GM13977 (cell line): ENCODE measurements at regions not wholly inside any gene's neighbourhood (a gene's known extent, or its start where the extent isn't known, plus 50 kb on each side); places are given as distances from the start of the nearest gene placed in this dataset.

ENCODE experiments used
- DNase-seq: peaks from one replicate; pipeline ENCODE4 v3.0.0; 2012; ENCODE audit warnings: low spot score
- in situ Hi-C: fragments of 300-500 bp; cut with MboI; formaldehyde crosslinking; loops from one replicate; pipeline ENCODE4 v1.12.0; 2022; ENCODE audit warnings: low sequenced_read_pairs, low pct_unique_long_range_greater_than_20kb, mixed read lengths, inconsistent platforms; ENCODE audit not compliant: unreplicated experiment
- TF ChIP-seq, protein P1 (sequence below): IDR thresholded peaks from 2 replicates; pipeline ENCODE4 v1.5.1; 2012; ENCODE audit warnings: mild to moderate bottlenecking, control low read depth; ENCODE audit not compliant: insufficient read depth; ENCODE audit errors: extremely low read depth, missing control alignments

DNA sequence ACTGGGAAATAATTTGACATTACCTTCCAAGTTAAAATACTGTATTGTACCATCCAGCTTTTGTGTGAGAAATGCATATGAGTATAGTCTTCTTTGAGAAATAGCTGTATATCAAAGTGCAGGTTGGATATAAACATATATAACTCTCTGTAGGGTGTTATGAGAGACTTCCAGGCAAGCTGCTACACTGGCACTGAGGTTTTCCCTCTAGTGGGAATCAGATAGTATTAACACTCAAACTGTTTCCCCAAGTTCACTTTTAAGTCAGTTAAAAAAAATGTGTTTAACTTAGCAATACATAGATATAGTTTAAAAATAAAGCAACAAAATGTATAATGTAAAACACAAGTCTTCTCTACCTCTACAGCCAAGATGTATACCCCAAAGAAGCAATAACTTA, 368.4 kb upstream of the SLC8A1 start:
- in situ Hi-C loops: no loop called here
- DNase-seq: no peak
- TF ChIP-seq, protein P1, sequence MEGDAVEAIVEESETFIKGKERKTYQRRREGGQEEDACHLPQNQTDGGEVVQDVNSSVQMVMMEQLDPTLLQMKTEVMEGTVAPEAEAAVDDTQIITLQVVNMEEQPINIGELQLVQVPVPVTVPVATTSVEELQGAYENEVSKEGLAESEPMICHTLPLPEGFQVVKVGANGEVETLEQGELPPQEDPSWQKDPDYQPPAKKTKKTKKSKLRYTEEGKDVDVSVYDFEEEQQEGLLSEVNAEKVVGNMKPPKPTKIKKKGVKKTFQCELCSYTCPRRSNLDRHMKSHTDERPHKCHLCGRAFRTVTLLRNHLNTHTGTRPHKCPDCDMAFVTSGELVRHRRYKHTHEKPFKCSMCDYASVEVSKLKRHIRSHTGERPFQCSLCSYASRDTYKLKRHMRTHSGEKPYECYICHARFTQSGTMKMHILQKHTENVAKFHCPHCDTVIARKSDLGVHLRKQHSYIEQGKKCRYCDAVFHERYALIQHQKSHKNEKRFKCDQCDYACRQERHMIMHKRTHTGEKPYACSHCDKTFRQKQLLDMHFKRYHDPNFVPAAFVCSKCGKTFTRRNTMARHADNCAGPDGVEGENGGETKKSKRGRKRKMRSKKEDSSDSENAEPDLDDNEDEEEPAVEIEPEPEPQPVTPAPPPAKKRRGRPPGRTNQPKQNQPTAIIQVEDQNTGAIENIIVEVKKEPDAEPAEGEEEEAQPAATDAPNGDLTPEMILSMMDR: no peak

DNA sequence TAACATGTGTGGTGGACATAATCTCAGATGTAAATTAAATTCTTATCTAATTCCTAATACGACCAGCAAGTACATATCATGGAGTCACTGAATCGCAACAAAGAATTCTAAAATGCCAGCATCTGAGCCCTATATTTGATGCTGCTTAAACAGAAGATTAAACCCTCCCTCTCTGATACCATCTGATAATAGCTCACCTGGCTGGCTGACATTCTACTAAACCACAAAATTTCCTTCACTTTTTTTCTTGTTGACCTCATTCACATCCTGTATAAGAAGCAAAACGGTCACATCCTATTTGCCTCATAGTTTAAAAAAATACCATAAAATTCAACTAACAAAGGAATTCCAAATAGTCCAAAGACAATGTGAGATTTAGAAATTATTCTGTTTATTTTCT, 371.6 kb upstream of the SLC8A1 start:
- DNase-seq: no peak
- TF ChIP-seq, protein P1: no peak
- in situ Hi-C loops: no loop called here

GRCh38 chr2:40824278-40824677, 372.4 kb upstream of the SLC8A1 start:
- in situ Hi-C loops: no loop called here
- no peak for DNase-seq
- TF ChIP-seq, protein P1: no peak

- no peak for DNase-seq
- in situ Hi-C loops: no loop called here
- TF ChIP-seq, protein P1: no peak
These were observed 375.5 kb upstream of the SLC8A1 start for GRCh38 chr2:40827392-40827791.

GRCh38 chr2:40831321-40831873, 379.5 kb upstream of the SLC8A1 start:
- in situ Hi-C loops: no loop called here
- DNase-seq: no peak
- TF ChIP-seq, protein P1: no peak

DNA sequence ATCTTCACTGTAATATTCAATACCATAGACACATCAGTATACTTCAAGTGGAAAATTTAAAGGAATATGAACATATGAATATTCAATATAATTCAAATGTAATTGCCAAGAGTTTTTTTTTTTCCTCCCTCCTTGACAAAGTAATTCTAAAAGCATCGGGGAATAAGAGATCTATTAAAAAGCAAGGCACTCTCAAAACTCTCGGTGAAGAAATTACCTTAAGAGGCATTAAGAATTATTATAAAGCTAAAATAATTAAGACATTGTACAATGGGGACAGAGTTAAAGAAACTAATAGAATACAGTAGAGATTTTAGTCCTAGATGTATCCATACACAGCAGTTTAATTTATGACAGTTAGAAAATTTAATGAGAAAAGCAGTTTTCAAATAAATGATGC, 390.0 kb upstream of the SLC8A1 start:
- no peak for DNase-seq
- TF ChIP-seq, protein P1: no peak
- in situ Hi-C loops: no loop called here
